D721Med (cell line): ENCODE measurements at regions not wholly inside any gene's neighbourhood (a gene's known extent, or its start where the extent isn't known, plus 50 kb on each side); places are given as distances from the start of the nearest gene placed in this dataset.

Experiments used
- DNase-seq: peaks from one replicate; pipeline ENCODE4 v3.0.0; 2011; ENCODE audit warnings: low spot score; ENCODE audit not compliant: insufficient read length
- FAIRE-seq: peaks from 2 replicates; lab custom pipeline; 2011; peaks lifted over from hg19 to GRCh38; lab: Jason Lieb, UNC
- TF ChIP-seq, protein P1 (sequence below): IDR thresholded peaks from 2 replicates; pipeline ENCODE4 v1.5.1; 2012; ENCODE audit warnings: mild to moderate bottlenecking, control low read depth; ENCODE audit not compliant: insufficient read depth; ENCODE audit errors: missing control alignments

GRCh38 chr2:147062073-147062472 lies 782.8 kb upstream of the ACVR2A start:
- TF ChIP-seq, protein P1, sequence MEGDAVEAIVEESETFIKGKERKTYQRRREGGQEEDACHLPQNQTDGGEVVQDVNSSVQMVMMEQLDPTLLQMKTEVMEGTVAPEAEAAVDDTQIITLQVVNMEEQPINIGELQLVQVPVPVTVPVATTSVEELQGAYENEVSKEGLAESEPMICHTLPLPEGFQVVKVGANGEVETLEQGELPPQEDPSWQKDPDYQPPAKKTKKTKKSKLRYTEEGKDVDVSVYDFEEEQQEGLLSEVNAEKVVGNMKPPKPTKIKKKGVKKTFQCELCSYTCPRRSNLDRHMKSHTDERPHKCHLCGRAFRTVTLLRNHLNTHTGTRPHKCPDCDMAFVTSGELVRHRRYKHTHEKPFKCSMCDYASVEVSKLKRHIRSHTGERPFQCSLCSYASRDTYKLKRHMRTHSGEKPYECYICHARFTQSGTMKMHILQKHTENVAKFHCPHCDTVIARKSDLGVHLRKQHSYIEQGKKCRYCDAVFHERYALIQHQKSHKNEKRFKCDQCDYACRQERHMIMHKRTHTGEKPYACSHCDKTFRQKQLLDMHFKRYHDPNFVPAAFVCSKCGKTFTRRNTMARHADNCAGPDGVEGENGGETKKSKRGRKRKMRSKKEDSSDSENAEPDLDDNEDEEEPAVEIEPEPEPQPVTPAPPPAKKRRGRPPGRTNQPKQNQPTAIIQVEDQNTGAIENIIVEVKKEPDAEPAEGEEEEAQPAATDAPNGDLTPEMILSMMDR, result no peak
- DNase-seq (no peak), FAIRE-seq (no peak)

- TF ChIP-seq, protein P1, result no peak
- DNase-seq (no peak), FAIRE-seq (no peak)
Measured at GRCh38 chr2:147061269-147061668, 783.6 kb upstream of the ACVR2A start.

DNA sequence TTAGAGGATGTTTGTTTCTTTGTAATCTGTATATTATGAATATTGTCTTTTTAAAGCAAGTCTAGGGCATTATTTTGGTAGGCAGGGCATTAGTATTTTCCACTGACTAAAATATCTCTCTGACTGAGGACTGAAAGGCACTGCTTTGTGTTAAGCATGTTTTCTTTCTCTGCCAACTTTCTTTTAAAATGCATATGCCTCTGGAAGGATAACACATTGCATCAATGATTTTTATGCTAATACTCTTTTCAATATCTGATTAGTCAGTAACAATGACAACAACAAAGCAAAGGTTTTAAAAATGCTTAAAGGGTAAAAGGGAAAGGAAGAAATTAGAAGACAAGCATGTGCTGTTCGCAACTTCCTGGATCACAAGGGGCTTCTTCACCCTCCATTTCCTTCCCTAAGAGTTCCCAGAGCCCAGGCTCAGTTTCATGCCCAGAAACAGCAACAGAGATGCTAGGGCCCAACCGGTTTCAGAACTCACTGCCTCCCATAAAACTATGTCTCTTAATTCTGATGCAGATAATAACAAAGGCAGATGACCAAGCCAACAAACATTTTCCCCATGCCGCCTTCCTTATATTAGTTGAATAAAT lies 786.8 kb upstream of the ACVR2A start:
- no peak for DNase-seq
- TF ChIP-seq, protein P1, result no peak
- no peak for FAIRE-seq

DNA sequence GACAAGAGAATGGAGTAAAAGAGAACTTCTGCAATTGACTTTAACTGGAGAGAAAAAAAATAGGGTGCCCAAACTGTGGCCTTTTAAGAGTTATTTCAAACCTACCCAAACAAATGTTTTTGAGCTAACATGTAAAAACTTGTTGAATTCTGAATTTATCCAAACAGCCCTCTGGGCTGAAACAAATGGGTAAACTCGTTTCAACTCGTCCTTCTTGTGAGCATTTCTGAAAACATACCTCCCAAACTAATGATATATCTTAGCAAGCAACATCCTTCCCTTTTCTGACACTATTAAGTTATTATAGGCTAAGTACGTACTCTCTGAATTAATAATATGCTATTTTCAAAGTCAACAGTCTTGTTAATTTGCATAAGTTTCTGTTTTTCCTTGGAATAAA lies 793.0 kb upstream of the ACVR2A start:
- no peak for FAIRE-seq
- TF ChIP-seq, protein P1, result no peak
- DNase-seq, result no peak

DNA sequence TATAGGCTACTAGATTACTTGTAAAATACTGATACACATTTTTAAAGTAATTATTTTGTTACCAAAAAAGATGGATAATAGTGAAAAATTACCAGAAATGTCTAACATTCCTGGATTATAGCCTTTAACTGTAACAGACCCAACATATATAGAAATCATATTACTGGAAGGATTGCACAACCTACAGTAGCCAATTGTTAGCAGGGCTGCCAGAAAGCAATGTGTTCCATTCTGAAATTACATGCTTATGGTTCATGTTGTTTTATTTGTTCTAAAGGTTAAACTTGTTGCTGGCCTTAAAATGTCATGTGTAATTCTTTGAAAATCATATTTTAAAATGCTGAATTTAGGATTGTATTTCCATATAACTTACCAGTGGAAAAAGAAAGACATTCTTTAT lies 793.6 kb upstream of the ACVR2A start:
- FAIRE-seq (no peak), DNase-seq (no peak)
- TF ChIP-seq, protein P1, result no peak

- TF ChIP-seq, protein P1, result no peak
- no peak for DNase-seq
- no peak for FAIRE-seq
Measured at GRCh38 chr2:147049957-147050356, 794.9 kb upstream of the ACVR2A start.

- TF ChIP-seq, protein P1, result no peak
Measured at GRCh38 chr2:147046473-147046872, 798.4 kb upstream of the ACVR2A start.

More at GRCh38 chr2:147046473-147046872, 798.4 kb upstream of the ACVR2A start:
- no peak for FAIRE-seq
- DNase-seq, result no peak
